Coronary artery (tissue), 2 donors: ENCODE measurements at regions not wholly inside any gene's neighbourhood (a gene's known extent, or its start where the extent isn't known, plus 50 kb on each side); places are given as distances from the start of the nearest gene placed in this dataset.
"Not testable (repeated sequence)": the region's sequence is repeated elsewhere in the genome, so short reads cannot be mapped to it uniquely, and the experiment has no call there.

Experiments used
- DNase-seq: peaks from one replicate; pipeline ENCODE4 v3.0.0-alpha.2; 2017; ENCODE audit warnings: low spot score
- H3K27ac ChIP-seq, 2 donors: fragments of 200-600 bp; sonication (generic); one replicate each; pipeline ENCODE4 v1.5.1; 2016 to 2019
- H3K4me3 ChIP-seq: fragments of 200-600 bp; sonication (generic); 2 replicates; pipeline ENCODE4 v1.5.1; 2016; ENCODE audit warnings: mild to moderate bottlenecking, moderate library complexity
- CTCF ChIP-seq: fragments of 200-600 bp; sonication (generic); IDR thresholded peaks from one replicate; pipeline ENCODE4 v1.5.1; 2019; ENCODE audit warnings: antibody characterized with exemption

DNA sequence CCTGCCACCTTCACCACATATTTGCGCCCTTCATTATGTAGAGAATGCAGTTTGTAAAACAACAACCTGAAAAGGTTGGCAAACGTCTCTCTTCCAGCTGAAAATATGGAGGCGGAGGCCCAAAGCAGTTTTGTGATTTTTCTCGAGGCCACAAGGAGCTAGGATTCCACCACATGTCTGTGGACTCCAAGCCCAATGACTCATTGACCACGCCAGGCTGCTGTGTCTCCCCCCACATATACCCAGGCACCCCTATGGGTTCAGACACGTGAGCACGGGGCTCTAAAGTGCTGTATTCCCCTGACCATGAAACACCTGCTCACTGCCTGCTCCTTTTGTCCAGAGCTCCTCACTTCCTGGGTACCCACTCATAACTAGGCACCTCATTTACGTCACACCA lies 121.4 kb upstream of the CDH5 start:
- Histone ChIP-seq H3K4me3 (no peak overlapping the region), H3K27ac (no peak overlapping the region)
- TF ChIP-seq CTCF: no peak
- no peak for DNase-seq

GRCh38 chr16:66242672-66243071 lies 123.8 kb upstream of the CDH5 start:
- no peak for TF ChIP-seq CTCF
- Histone ChIP-seq H3K4me3 (no peak overlapping the region), H3K27ac (no peak overlapping the region)
- no peak for DNase-seq

GRCh38 chr16:66242206-66242605 lies 124.3 kb upstream of the CDH5 start:
- not testable (repeated sequence) for H3K4me3 ChIP-seq

GRCh38 chr16:66240631-66241395 lies 125.7 kb upstream of the CDH5 start:
- no peak for TF ChIP-seq CTCF
- no peak for DNase-seq
- H3K4me3 ChIP-seq: no peak overlapping the region
- peak overlapping the region; percentile 9 to 64 for H3K27ac ChIP-seq

More at GRCh38 chr16:66242206-66242605, 124.3 kb upstream of the CDH5 start:
- not testable (repeated sequence) for DNase-seq, H3K27ac ChIP-seq

DNA sequence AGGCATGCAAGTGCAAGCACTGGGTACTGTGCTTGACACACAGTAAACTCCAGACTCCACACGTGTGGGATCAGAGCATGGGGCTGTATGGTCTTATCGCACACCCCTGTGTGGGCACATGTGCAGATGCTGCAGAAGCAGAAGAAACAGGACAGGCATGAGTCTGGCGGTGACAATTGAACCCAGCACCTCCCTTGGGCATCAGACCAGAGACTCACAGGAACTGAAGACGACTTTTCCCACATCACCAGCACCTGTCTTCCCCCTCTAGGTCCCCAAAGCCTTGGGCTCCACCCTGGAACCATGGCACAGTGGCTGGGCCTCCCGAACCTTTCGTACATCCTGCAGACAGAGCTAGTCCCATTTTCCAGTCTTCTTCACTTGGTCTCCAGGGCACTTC lies 126.4 kb upstream of the CDH5 start:
- peak overlapping the region in 1 of 2 donors; percentile 64 for H3K27ac ChIP-seq
- no peak overlapping the region for H3K4me3 ChIP-seq
- no peak for TF ChIP-seq CTCF
- DNase-seq: no peak

DNA sequence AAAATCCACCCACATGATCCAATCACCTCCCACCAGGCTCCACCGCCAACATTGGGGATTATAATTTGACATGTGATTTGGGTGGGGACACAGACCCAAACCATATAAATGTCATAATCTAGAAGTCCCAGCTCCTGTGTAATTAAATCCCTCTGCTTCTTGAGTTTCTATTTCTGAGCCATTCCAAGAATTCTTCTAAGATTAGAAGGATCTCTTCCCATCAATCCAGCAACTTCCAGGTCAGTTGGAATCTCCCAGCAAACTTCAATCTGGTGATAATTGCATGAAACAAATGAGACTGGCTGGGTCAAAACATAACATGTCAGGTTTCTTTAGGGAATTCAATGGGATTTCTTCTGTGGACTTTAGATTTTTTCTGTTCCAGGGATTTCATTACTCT lies 127.8 kb upstream of the CDH5 start:
- DNase-seq: no peak
- TF ChIP-seq CTCF: no peak
- H3K4me3 ChIP-seq: no peak overlapping the region
- no peak overlapping the region for H3K27ac ChIP-seq

- no peak overlapping the region for H3K27ac ChIP-seq
- no peak for TF ChIP-seq CTCF
- no peak overlapping the region for H3K4me3 ChIP-seq
- no peak for DNase-seq
Observed at GRCh38 chr16:66236301-66236700, 130.2 kb upstream of the CDH5 start.
